HUDEP-2 (cell line): ENCODE measurements at regions not wholly inside any gene's neighbourhood (a gene's known extent, or its start where the extent isn't known, plus 50 kb on each side); places are given as distances from the start of the nearest gene placed in this dataset.
A peak's percentile ranks its signal among the peaks of the same experiment; 100 is the strongest.

Source experiments
- DNase-seq, 76 experiments: peaks; one replicate each; lab custom pipeline; 2025; ENCODE audit not compliant: unreplicated experiment in 76 of 76; lab: John Stamatoyannopoulos, UW

- DNase-seq: no peak
These were observed 189.9 kb downstream of the URB2 start for GRCh38 chr1:229815961-229816360.

GRCh38 chr1:229817936-229818335 lies 191.9 kb downstream of the URB2 start:
- no peak for DNase-seq

- DNase-seq: no peak
These were observed 193.0 kb downstream of the URB2 start for GRCh38 chr1:229819091-229819490.

- DNase-seq: peak in 1 of 76 experiments; percentile 6
These were observed 196.0 kb downstream of the URB2 start for GRCh38 chr1:229822026-229822425.

- DNase-seq: no peak
These were observed 199.0 kb downstream of the URB2 start for GRCh38 chr1:229825042-229825441.

GRCh38 chr1:229828461-229828860 lies 202.4 kb downstream of the URB2 start:
- DNase-seq: no peak

- no peak for DNase-seq
These were observed 206.6 kb downstream of the URB2 start for GRCh38 chr1:229832695-229833094.

GRCh38 chr1:229834230-229834629 lies 208.2 kb downstream of the URB2 start:
- no peak for DNase-seq

GRCh38 chr1:229835226-229835625 lies 209.2 kb downstream of the URB2 start:
- DNase-seq: no peak

- DNase-seq: no peak
These were observed 210.3 kb downstream of the URB2 start for GRCh38 chr1:229836324-229836723.

GRCh38 chr1:229838204-229838603 lies 212.2 kb downstream of the URB2 start:
- DNase-seq: no peak

- DNase-seq: no peak
These were observed 213.8 kb downstream of the URB2 start for GRCh38 chr1:229839800-229840199.

GRCh38 chr1:229841230-229841629 lies 215.2 kb downstream of the URB2 start:
- DNase-seq: no peak

- no peak for DNase-seq
These were observed 216.5 kb downstream of the URB2 start for GRCh38 chr1:229842302-229843255.

- peak in 3 of 76 experiments; percentile 2 to 5 (median 3) for DNase-seq
These were observed 217.7 kb downstream of the URB2 start for GRCh38 chr1:229843627-229844238.

- DNase-seq: no peak
These were observed 218.6 kb downstream of the URB2 start for GRCh38 chr1:229844675-229845074.

- no peak for DNase-seq
These were observed 219.5 kb downstream of the URB2 start for GRCh38 chr1:229845410-229846138.

GRCh38 chr1:229846351-229846750 lies 220.3 kb downstream of the URB2 start:
- no peak for DNase-seq

GRCh38 chr1:229848752-229849677 lies 218.0 kb upstream of the GALNT2 start:
- peak in 17 of 76 experiments; percentile 4 to 56 (median 21) for DNase-seq

GRCh38 chr1:229851511-229851910 lies 215.5 kb upstream of the GALNT2 start:
- no peak for DNase-seq
